Naive thymus-derived CD8-positive, alpha-beta T cell (primary cell): ENCODE measurements at regions not wholly inside any gene's neighbourhood (a gene's known extent, or its start where the extent isn't known, plus 50 kb on each side); places are given as distances from the start of the nearest gene placed in this dataset.

ENCODE experiments used
- ATAC-seq, 2 donors: fragments of 150-1000 bp; cut with Tn5 transposase in 1 of 2; sonication (Bioruptor Pico), chemical (Tn5 transposase) in 1 of 2; 1 replicate in 1 of 2; 2 replicates in 1 of 2; pipeline ENCODE4 v1.10.0; 2021; ENCODE audit warnings: mild to moderate bottlenecking in 2 of 2, moderate library complexity in 2 of 2
- POLR2A ChIA-PET: fragments of 350-600 bp; sonication (Branson Sonifier 250); formaldehyde crosslinking; loops from one replicate; lab custom pipeline; 2021; ENCODE audit warnings: antibody characterized with exemption; lab: Charles Lee
- DNase-seq, 10 donors: peaks; one replicate each; pipeline versions ENCODE4 v3.0.0 to v3.0.0-alpha.2; 2020 to 2022
- H3K27ac Mint-ChIP-seq, 10 donors: one replicate each; pipeline ENCODE4 v1.8.0; 2020 to 2022; ENCODE audit warnings: mild to moderate bottlenecking in 10 of 10, mixed read lengths in 10 of 10, moderate library complexity in 4 of 10, inconsistent platforms in 1 of 10
- H3K27me3 Mint-ChIP-seq, 5 donors: one replicate each; pipeline ENCODE4 v1.8.0; 2021 to 2022; ENCODE audit warnings: mixed read lengths in 5 of 5
- H3K36me3 Mint-ChIP-seq, 3 donors: one replicate each; pipeline ENCODE4 v1.8.0; 2020 to 2022; ENCODE audit warnings: mixed read lengths in 3 of 3, mild to moderate bottlenecking in 2 of 3, inconsistent platforms in 1 of 3
- H3K4me1 Mint-ChIP-seq, 4 donors: one replicate each; pipeline ENCODE4 v1.8.0; 2021 to 2022; ENCODE audit warnings: mixed read lengths in 4 of 4
- H3K4me3 Mint-ChIP-seq, 10 donors: one replicate each; pipeline ENCODE4 v1.8.0; 2020 to 2022; ENCODE audit warnings: mild to moderate bottlenecking in 10 of 10, mixed read lengths in 10 of 10, moderate library complexity in 6 of 10, inconsistent platforms in 1 of 10
- H3K9me3 Mint-ChIP-seq, 9 donors: one replicate each; pipeline ENCODE4 v1.8.0; 2020 to 2022; ENCODE audit warnings: mixed read lengths in 9 of 9, mild to moderate bottlenecking in 3 of 9, inconsistent platforms in 1 of 9, moderate library complexity in 1 of 9

GRCh38 chr3:98969295-98969694 is 67.8 kb upstream of the DCBLD2 start:
- H3K4me3 Mint-ChIP-seq: no peak overlapping the region
- peaks cover 3 to 10% (median 6%) of the 10 kb centered on the region in 5 donors for H3K27me3 Mint-ChIP-seq
- POLR2A ChIA-PET: no interaction called here
- ATAC-seq (no peak), DNase-seq (no peak)
- peaks cover 0 to 4% (median 0%) of the 10 kb centered on the region in 9 donors for H3K9me3 Mint-ChIP-seq
- H3K4me1 Mint-ChIP-seq: no peaks in the 10 kb centered on the region
- no peak overlapping the region for H3K27ac Mint-ChIP-seq
- no peaks in the 10 kb centered on the region for H3K36me3 Mint-ChIP-seq

- Mint-ChIP-seq H3K27ac (peak overlapping the region in 1 of 10 donors; percentile 29), H3K9me3 (peaks cover 0 to 4% (median 0%) of the 10 kb centered on the region in 9 donors), H3K36me3 (no peaks in the 10 kb centered on the region), H3K4me3 (no peak overlapping the region), H3K27me3 (peaks cover 3 to 10% (median 5%) of the 10 kb centered on the region in 5 donors), H3K4me1 (no peaks in the 10 kb centered on the region)
- no peak for DNase-seq
- POLR2A ChIA-PET: no interaction called here
- no peak for ATAC-seq
These were observed 67.3 kb upstream of the DCBLD2 start for GRCh38 chr3:98968824-98969223.

- DNase-seq: no peak
- Mint-ChIP-seq H3K9me3 (peaks cover 0 to 4% (median 0%) of the 10 kb centered on the region in 9 donors), H3K4me1 (no peaks in the 10 kb centered on the region), H3K4me3 (no peak overlapping the region), H3K36me3 (no peaks in the 10 kb centered on the region), H3K27ac (no peak overlapping the region), H3K27me3 (peaks cover 3 to 10% (median 5%) of the 10 kb centered on the region in 5 donors)
- no peak for ATAC-seq
- POLR2A ChIA-PET: no interaction called here
These were observed 66.9 kb upstream of the DCBLD2 start for GRCh38 chr3:98968347-98968746.

- ATAC-seq (no peak), DNase-seq (no peak)
- H3K36me3 Mint-ChIP-seq: no peaks in the 10 kb centered on the region
- no peak overlapping the region for H3K27ac Mint-ChIP-seq
- POLR2A ChIA-PET: no interaction called here
- H3K4me3 Mint-ChIP-seq: no peak overlapping the region
- no peaks in the 10 kb centered on the region for H3K4me1 Mint-ChIP-seq
- H3K9me3 Mint-ChIP-seq: peaks cover 0 to 1% (median 0%) of the 10 kb centered on the region in 9 donors
- H3K27me3 Mint-ChIP-seq: peaks cover under 1 to 10% (median 5%) of the 10 kb centered on the region in 5 donors
These were observed 66.3 kb upstream of the DCBLD2 start for GRCh38 chr3:98967758-98968157.

- peaks cover 0 to 10% (median 5%) of the 10 kb centered on the region in 5 donors for H3K27me3 Mint-ChIP-seq
- POLR2A ChIA-PET: no interaction called here
- no peaks in the 10 kb centered on the region for H3K36me3 Mint-ChIP-seq
- ATAC-seq (no peak), DNase-seq (no peak)
- H3K4me1 Mint-ChIP-seq: no peaks in the 10 kb centered on the region
- no peaks in the 10 kb centered on the region for H3K9me3 Mint-ChIP-seq
- H3K4me3 Mint-ChIP-seq: no peak overlapping the region
- H3K27ac Mint-ChIP-seq: peak overlapping the region in 1 of 10 donors; percentile 11
These were observed 65.5 kb upstream of the DCBLD2 start for GRCh38 chr3:98966862-98967546.

GRCh38 chr3:98966434-98966833 is 64.9 kb upstream of the DCBLD2 start:
- DNase-seq (no peak), ATAC-seq (no peak)
- Mint-ChIP-seq H3K9me3 (no peaks in the 10 kb centered on the region), H3K36me3 (no peaks in the 10 kb centered on the region), H3K27me3 (peaks cover 0 to 10% (median 5%) of the 10 kb centered on the region in 5 donors), H3K27ac (no peak overlapping the region), H3K4me3 (no peak overlapping the region), H3K4me1 (no peaks in the 10 kb centered on the region)
- POLR2A ChIA-PET: no interaction called here

GRCh38 chr3:98964784-98965183 is 63.3 kb upstream of the DCBLD2 start:
- H3K27me3 Mint-ChIP-seq: peaks cover 0 to 8% (median 2%) of the 10 kb centered on the region in 5 donors
- H3K36me3 Mint-ChIP-seq: no peaks in the 10 kb centered on the region
- H3K27ac Mint-ChIP-seq: no peak overlapping the region
- no peaks in the 10 kb centered on the region for H3K9me3 Mint-ChIP-seq
- DNase-seq: no peak
- H3K4me3 Mint-ChIP-seq: no peak overlapping the region
- no peak for ATAC-seq
- H3K4me1 Mint-ChIP-seq: no peaks in the 10 kb centered on the region
- POLR2A ChIA-PET: no interaction called here

GRCh38 chr3:98963546-98963945 is 62.1 kb upstream of the DCBLD2 start:
- Mint-ChIP-seq H3K27me3 (peaks cover 0 to 8% (median 4%) of the 10 kb centered on the region in 5 donors), H3K27ac (no peak overlapping the region), H3K4me3 (no peak overlapping the region), H3K36me3 (no peaks in the 10 kb centered on the region), H3K4me1 (no peaks in the 10 kb centered on the region), H3K9me3 (no peaks in the 10 kb centered on the region)
- ATAC-seq (no peak), DNase-seq (no peak)
- POLR2A ChIA-PET: no interaction called here

GRCh38 chr3:98962951-98963350 is 61.5 kb upstream of the DCBLD2 start:
- ATAC-seq (no peak), DNase-seq (no peak)
- H3K4me3 Mint-ChIP-seq: no peak overlapping the region
- H3K4me1 Mint-ChIP-seq: no peaks in the 10 kb centered on the region
- H3K27ac Mint-ChIP-seq: no peak overlapping the region
- H3K27me3 Mint-ChIP-seq: peaks cover 0 to 13% (median 4%) of the 10 kb centered on the region in 5 donors
- H3K36me3 Mint-ChIP-seq: no peaks in the 10 kb centered on the region
- POLR2A ChIA-PET: no interaction called here
- H3K9me3 Mint-ChIP-seq: no peaks in the 10 kb centered on the region

GRCh38 chr3:98962189-98962930 is 60.9 kb upstream of the DCBLD2 start:
- H3K4me1 Mint-ChIP-seq: no peaks in the 10 kb centered on the region
- no peak overlapping the region for H3K27ac Mint-ChIP-seq
- no peak overlapping the region for H3K4me3 Mint-ChIP-seq
- no peaks in the 10 kb centered on the region for H3K36me3 Mint-ChIP-seq
- DNase-seq (no peak), ATAC-seq (no peak)
- H3K9me3 Mint-ChIP-seq: no peaks in the 10 kb centered on the region
- POLR2A ChIA-PET: no interaction called here
- peaks cover 0 to 13% (median 2%) of the 10 kb centered on the region in 5 donors for H3K27me3 Mint-ChIP-seq

- Mint-ChIP-seq H3K4me1 (no peaks in the 10 kb centered on the region), H3K4me3 (no peak overlapping the region), H3K36me3 (no peaks in the 10 kb centered on the region), H3K9me3 (no peaks in the 10 kb centered on the region), H3K27ac (no peak overlapping the region), H3K27me3 (peaks cover 0 to 8% (median 3%) of the 10 kb centered on the region in 5 donors)
- no peak for DNase-seq
- POLR2A ChIA-PET: no interaction called here
- ATAC-seq: no peak
These were observed 60.0 kb upstream of the DCBLD2 start for GRCh38 chr3:98961161-98962155.

GRCh38 chr3:98957681-98958080 is 56.2 kb upstream of the DCBLD2 start:
- Mint-ChIP-seq H3K4me3 (no peak overlapping the region), H3K27me3 (peaks cover 1 to 19% (median 8%) of the 10 kb centered on the region in 5 donors), H3K9me3 (no peaks in the 10 kb centered on the region), H3K36me3 (no peaks in the 10 kb centered on the region), H3K27ac (no peak overlapping the region), H3K4me1 (no peaks in the 10 kb centered on the region)
- no peak for ATAC-seq
- DNase-seq: no peak
- POLR2A ChIA-PET: no interaction called here
